Effector memory CD4-positive, alpha-beta T cell (primary cell): ENCODE measurements at regions not wholly inside any gene's neighbourhood (a gene's known extent, or its start where the extent isn't known, plus 50 kb on each side); places are given as distances from the start of the nearest gene placed in this dataset.
A peak's percentile ranks its signal among the peaks of the same experiment; 100 is the strongest.

Source experiments
- DNase-seq, 3 donors: peaks; one replicate each; pipeline ENCODE4 v3.0.0-alpha.2; 2020
- H3K27ac ChIP-seq: 2 replicates; pipeline ENCODE4 v1.7.0; 2013; ENCODE audit warnings: mild to moderate bottlenecking, low read length, moderate library complexity; ENCODE audit not compliant: insufficient read depth, poor library complexity, severe bottlenecking
- H3K27me3 ChIP-seq: replicated peaks from 2 replicates; pipeline ENCODE4 v1.7.0; 2013; ENCODE audit warnings: mild to moderate bottlenecking, low read length; ENCODE audit not compliant: insufficient read depth, control insufficient read depth, poor library complexity, severe bottlenecking
- H3K36me3 ChIP-seq: 2 replicates; pipeline ENCODE4 v1.7.0; 2013; ENCODE audit warnings: mild to moderate bottlenecking, low read length, moderate library complexity; ENCODE audit not compliant: control insufficient read depth, insufficient read depth
- H3K4me1 ChIP-seq: 2 replicates; pipeline ENCODE4 v1.7.0; 2013; ENCODE audit warnings: low read length, mild to moderate bottlenecking; ENCODE audit not compliant: control insufficient read depth, insufficient read depth, poor library complexity, severe bottlenecking
- H3K4me3 ChIP-seq: 2 replicates; pipeline ENCODE4 v1.7.0; 2013; ENCODE audit warnings: low read length, low read depth, mild to moderate bottlenecking; ENCODE audit not compliant: insufficient read depth, poor library complexity, severe bottlenecking
- H3K9me3 ChIP-seq: 2 replicates; pipeline ENCODE4 v1.7.0; 2013; ENCODE audit warnings: mild to moderate bottlenecking, low read length, moderate library complexity; ENCODE audit not compliant: control insufficient read depth

- DNase-seq: no peak
- Histone ChIP-seq H3K27ac (no peak overlapping the region), H3K4me1 (peaks cover 4% of the 10 kb centered on the region), H3K9me3 (no peaks in the 10 kb centered on the region), H3K36me3 (no peaks in the 10 kb centered on the region), H3K27me3 (no peaks in the 10 kb centered on the region), H3K4me3 (no peak overlapping the region)
Observed at GRCh38 chr10:75295868-75296441, 60.2 kb upstream of the COMTD1 start.

GRCh38 chr10:75294866-75295701 is 59.3 kb upstream of the COMTD1 start:
- Histone ChIP-seq H3K27me3 (no peaks in the 10 kb centered on the region), H3K36me3 (no peaks in the 10 kb centered on the region), H3K4me3 (peak overlapping the region; percentile 63), H3K4me1 (peaks cover 4% of the 10 kb centered on the region), H3K27ac (no peak overlapping the region), H3K9me3 (no peaks in the 10 kb centered on the region)
- peak; percentile 13 to 28 (median 26) for DNase-seq

- Histone ChIP-seq H3K4me3 (peak overlapping the region; percentile 63), H3K9me3 (no peaks in the 10 kb centered on the region), H3K36me3 (no peaks in the 10 kb centered on the region), H3K27me3 (no peaks in the 10 kb centered on the region), H3K4me1 (peaks cover 4% of the 10 kb centered on the region), H3K27ac (no peak overlapping the region)
- no peak for DNase-seq
Observed at GRCh38 chr10:75294518-75294865, 58.7 kb upstream of the COMTD1 start.

DNA sequence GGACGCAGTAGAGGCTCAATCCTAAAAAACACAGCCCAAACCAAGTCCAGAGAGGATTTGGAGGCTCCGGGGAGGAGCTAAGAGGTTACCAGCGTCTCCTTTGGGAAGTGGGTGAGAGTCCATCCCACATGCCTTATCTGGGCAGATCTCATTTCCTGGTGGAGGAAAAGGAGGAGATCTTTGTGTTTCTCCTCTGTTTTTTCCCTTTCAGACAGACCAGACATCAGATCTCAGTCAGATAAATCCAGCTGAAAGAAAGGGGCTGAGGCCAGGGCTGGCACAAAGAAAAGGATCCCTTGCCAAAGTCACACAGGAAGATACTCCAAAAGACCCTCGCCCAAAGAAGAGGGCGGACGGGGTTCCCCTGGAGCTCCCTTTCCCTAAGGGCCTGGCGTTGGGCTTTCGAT is 58.3 kb upstream of the COMTD1 start:
- no peaks in the 10 kb centered on the region for H3K9me3 ChIP-seq
- DNase-seq: no peak
- peaks cover 4% of the 10 kb centered on the region for H3K4me1 ChIP-seq
- no peaks in the 10 kb centered on the region for H3K27me3 ChIP-seq
- peak overlapping the region; percentile 63 for H3K4me3 ChIP-seq
- H3K36me3 ChIP-seq: no peaks in the 10 kb centered on the region
- H3K27ac ChIP-seq: no peak overlapping the region

- DNase-seq: no peak
- Histone ChIP-seq H3K36me3 (no peaks in the 10 kb centered on the region), H3K9me3 (no peaks in the 10 kb centered on the region), H3K4me3 (no peak overlapping the region), H3K4me1 (peaks cover 4% of the 10 kb centered on the region), H3K27me3 (no peaks in the 10 kb centered on the region), H3K27ac (no peak overlapping the region)
Observed at GRCh38 chr10:75293446-75293820, 57.7 kb upstream of the COMTD1 start.

DNA sequence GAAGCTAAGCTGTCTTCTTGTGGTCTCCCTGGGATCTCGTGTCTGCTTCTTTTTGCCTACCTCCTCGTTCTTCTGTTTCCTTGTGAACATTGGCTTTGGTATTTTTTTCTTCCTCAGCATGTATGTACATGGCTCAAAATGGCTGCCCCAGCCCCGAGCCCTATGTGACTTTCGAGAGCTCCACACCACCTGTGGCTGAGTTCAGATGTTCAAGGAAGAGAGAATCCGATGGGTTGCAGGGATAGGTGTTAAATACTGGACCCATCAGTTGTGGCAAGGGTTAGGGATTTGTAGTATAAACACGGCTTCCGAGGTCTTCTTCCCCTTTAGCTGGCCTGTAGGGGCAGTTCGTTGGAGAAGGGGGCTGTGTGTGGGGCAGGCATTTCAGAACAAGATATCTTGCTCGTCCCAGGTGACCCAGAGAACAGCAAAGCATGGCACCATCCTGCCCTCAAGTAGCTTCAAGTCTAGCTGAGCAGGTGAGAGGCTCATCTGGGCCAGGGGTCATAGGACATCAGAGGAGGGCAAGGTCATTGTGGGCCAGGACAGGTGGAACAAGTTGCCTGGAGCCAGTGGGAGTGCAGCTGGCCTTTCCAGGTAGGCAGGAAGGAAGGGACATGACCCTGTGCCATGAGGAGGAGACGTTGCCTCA is 57.2 kb upstream of the COMTD1 start:
- Histone ChIP-seq H3K4me3 (no peak overlapping the region), H3K27me3 (no peaks in the 10 kb centered on the region), H3K27ac (no peak overlapping the region), H3K36me3 (no peaks in the 10 kb centered on the region), H3K9me3 (no peaks in the 10 kb centered on the region), H3K4me1 (peaks cover 4% of the 10 kb centered on the region)
- no peak for DNase-seq

DNA sequence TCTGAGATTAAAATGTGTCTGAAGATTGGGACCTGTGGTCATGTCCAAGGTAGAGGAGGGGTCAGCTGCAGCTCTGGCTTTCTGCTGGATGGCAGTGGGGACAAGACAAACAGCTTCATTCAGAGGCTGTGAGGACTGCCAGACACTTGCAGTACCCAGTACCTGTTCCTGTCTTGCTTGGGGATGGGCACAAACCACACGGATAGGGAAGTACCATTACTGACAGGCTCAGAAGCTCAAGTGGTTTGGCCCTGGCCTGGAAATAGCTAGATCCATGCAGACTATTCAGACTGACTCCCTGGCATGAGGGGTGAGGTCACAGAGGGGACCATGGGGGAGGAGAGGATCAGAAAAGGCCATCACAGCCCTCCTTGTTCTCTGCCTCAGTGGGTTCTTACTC is 56.0 kb upstream of the COMTD1 start:
- H3K27ac ChIP-seq: no peak overlapping the region
- H3K27me3 ChIP-seq: no peaks in the 10 kb centered on the region
- DNase-seq: no peak
- no peaks in the 10 kb centered on the region for H3K9me3 ChIP-seq
- no peaks in the 10 kb centered on the region for H3K36me3 ChIP-seq
- no peak overlapping the region for H3K4me3 ChIP-seq
- peaks cover 4% of the 10 kb centered on the region for H3K4me1 ChIP-seq

DNA sequence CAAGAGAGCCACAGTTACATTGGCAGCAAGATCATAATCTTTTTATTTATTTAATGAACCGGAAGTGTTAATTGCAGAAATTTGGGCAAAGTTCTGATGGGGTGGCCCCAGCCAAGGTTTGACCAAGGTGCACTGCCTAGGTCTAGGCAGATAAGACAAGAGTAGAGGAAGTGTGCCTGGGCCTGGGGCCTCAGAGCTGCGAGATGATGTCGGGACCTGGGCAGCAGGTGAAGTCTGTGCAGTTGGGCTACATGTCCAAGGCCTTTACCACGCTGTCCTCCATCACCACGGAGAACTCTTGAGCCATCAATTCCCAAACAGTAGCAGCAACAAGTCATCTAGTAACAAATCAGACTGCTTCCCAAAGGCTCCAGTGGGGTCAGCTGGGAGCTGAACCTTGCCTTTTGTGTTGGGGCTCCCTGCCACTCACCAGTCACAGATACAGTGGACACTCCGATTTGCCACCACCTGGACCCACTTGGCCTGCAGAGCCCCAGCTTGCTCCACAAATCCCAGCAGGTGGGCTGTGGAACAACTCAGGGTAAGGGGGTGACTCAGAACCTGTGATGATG is 52.5 kb upstream of the COMTD1 start:
- Histone ChIP-seq H3K4me3 (no peak overlapping the region), H3K27ac (no peak overlapping the region), H3K9me3 (no peaks in the 10 kb centered on the region), H3K27me3 (no peaks in the 10 kb centered on the region), H3K36me3 (no peaks in the 10 kb centered on the region), H3K4me1 (no peaks in the 10 kb centered on the region)
- DNase-seq: no peak

GRCh38 chr10:75287697-75288096 is 51.9 kb upstream of the COMTD1 start:
- Histone ChIP-seq H3K9me3 (no peaks in the 10 kb centered on the region), H3K27me3 (no peaks in the 10 kb centered on the region), H3K27ac (no peak overlapping the region), H3K4me1 (no peaks in the 10 kb centered on the region), H3K4me3 (no peak overlapping the region), H3K36me3 (no peaks in the 10 kb centered on the region)
- DNase-seq: no peak

DNA sequence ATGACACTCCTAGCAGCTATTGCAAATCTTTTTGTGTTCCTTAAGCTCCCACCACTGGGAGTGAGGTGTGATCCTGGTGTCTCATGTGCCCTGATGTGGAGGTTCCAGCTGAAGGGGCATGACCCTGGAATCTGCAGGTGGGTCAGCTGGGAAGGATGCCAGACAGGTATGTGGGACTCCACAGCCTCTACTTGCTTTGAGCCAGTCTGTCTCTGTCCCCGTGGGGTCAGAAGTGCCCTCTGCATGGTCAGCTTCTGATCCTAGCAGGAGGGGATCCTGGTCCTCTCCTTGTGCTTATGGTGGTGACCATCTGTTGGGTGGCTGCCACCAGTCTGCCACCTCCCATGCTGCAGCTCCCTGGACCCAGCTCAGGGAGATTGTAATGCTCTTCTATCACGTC is 51.1 kb upstream of the COMTD1 start:
- no peak overlapping the region for H3K27ac ChIP-seq
- no peak for DNase-seq
- no peak overlapping the region for H3K4me3 ChIP-seq
- no peaks in the 10 kb centered on the region for H3K4me1 ChIP-seq
- H3K27me3 ChIP-seq: no peaks in the 10 kb centered on the region
- no peaks in the 10 kb centered on the region for H3K36me3 ChIP-seq
- H3K9me3 ChIP-seq: no peaks in the 10 kb centered on the region
